ENCODE measurements at regions not wholly inside any gene's neighbourhood (a gene's known extent, or its start where the extent isn't known, plus 50 kb on each side); places are given as distances from the start of the nearest gene placed in this dataset.
"Not testable (repeated sequence)": the region's sequence is repeated elsewhere in the genome, so short reads cannot be mapped to it uniquely, and the experiment has no call there.

- Histone ChIP-seq H3K9me3 (no peaks in the 10 kb centered on the region), H3K4me1 (peaks cover 0 to 5% of the 10 kb centered on the region in 2 donors), H3K36me3 (no peaks in the 10 kb centered on the region), H3K27ac (no peak overlapping the region), H3K27me3 (no peaks in the 10 kb centered on the region), H3K4me3 (no peak overlapping the region)
- intact Hi-C loops (cut with DNase I; ENCODE audit: low total_unique reads) (no loop called here), in situ Hi-C loops (cut with MboI; ENCODE audit: low sequenced_read_pairs in 4 of 4) (no loop called here)
- no peak for TF ChIP-seq POLR2A (IDR thresholded peaks at IDR 0.05)
- DNase-seq (no peak), ATAC-seq (no peak)
Observed at GRCh38 chrX:40950546-40950945, 134.7 kb upstream of the USP9X start.

- intact Hi-C loops (cut with DNase I; ENCODE audit: low total_unique reads); DNase-seq; H3K27me3 ChIP-seq; ATAC-seq; H3K36me3 ChIP-seq; H3K4me3 ChIP-seq; H3K4me1 ChIP-seq; H3K27ac ChIP-seq; in situ Hi-C loops (cut with MboI; ENCODE audit: low sequenced_read_pairs in 4 of 4); H3K9me3 ChIP-seq: not testable (repeated sequence)
Observed at GRCh38 chrX:40951407-40951806, 133.8 kb upstream of the USP9X start.

- H3K36me3 ChIP-seq, result no peaks in the 10 kb centered on the region
- no peak for DNase-seq
- intact Hi-C loops (cut with DNase I; ENCODE audit: low total_unique reads) (no loop called here), in situ Hi-C loops (cut with MboI; ENCODE audit: low sequenced_read_pairs in 4 of 4) (no loop called here)
- no peaks in the 10 kb centered on the region for H3K27me3 ChIP-seq
- H3K27ac ChIP-seq, result no peak overlapping the region
- H3K4me1 ChIP-seq, result no peaks in the 10 kb centered on the region
- TF ChIP-seq, protein P1, sequence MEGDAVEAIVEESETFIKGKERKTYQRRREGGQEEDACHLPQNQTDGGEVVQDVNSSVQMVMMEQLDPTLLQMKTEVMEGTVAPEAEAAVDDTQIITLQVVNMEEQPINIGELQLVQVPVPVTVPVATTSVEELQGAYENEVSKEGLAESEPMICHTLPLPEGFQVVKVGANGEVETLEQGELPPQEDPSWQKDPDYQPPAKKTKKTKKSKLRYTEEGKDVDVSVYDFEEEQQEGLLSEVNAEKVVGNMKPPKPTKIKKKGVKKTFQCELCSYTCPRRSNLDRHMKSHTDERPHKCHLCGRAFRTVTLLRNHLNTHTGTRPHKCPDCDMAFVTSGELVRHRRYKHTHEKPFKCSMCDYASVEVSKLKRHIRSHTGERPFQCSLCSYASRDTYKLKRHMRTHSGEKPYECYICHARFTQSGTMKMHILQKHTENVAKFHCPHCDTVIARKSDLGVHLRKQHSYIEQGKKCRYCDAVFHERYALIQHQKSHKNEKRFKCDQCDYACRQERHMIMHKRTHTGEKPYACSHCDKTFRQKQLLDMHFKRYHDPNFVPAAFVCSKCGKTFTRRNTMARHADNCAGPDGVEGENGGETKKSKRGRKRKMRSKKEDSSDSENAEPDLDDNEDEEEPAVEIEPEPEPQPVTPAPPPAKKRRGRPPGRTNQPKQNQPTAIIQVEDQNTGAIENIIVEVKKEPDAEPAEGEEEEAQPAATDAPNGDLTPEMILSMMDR (IDR thresholded peaks at IDR 0.05 in 4 of 5, conservative IDR thresholded peaks at IDR 0.05 in 1 of 5), result no peak
- TF ChIP-seq POLR2A (IDR thresholded peaks at IDR 0.05), result no peak
- peak overlapping the region; percentile 6 to 41 (median 26) for H3K4me3 ChIP-seq
- no peaks in the 10 kb centered on the region for H3K9me3 ChIP-seq
- ATAC-seq, result no peak
Observed at GRCh38 chrX:40952855-40953254, 132.4 kb upstream of the USP9X start.

DNA sequence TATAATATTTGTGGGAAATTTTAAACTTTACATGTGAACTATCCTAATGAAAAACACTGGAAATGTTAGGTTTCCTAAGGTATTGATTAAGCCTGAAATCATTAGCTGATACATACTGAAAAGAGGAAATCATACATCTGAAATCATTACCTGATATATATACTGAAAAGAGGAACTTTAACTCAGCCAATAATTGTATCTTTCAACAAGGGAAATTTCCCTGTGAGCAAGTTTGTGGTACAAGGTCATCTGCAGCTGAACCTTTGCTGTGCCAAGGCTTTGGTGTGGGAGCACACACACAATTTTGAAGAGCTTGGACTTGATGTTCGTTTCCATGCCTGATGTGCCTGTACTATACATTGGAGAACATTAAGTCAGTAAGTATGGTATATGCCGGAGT is 131.9 kb upstream of the USP9X start:
- ATAC-seq (no peak), DNase-seq (no peak)
- no peak for TF ChIP-seq POLR2A (IDR thresholded peaks at IDR 0.05)
- TF ChIP-seq, protein P1 (IDR thresholded peaks at IDR 0.05 in 4 of 5, conservative IDR thresholded peaks at IDR 0.05 in 1 of 5), result no peak
- in situ Hi-C loops (cut with MboI; ENCODE audit: low sequenced_read_pairs in 4 of 4), result no loop called here
- Histone ChIP-seq H3K9me3 (no peaks in the 10 kb centered on the region), H3K4me1 (no peaks in the 10 kb centered on the region), H3K36me3 (no peaks in the 10 kb centered on the region), H3K4me3 (peak overlapping the region in 1 of 4 donors; percentile 41), H3K27me3 (no peaks in the 10 kb centered on the region), H3K27ac (no peak overlapping the region)
- intact Hi-C loops (cut with DNase I; ENCODE audit: low total_unique reads), result no loop called here

- Histone ChIP-seq H3K27ac (no peak overlapping the region), H3K4me3 (no peak overlapping the region), H3K4me1 (peaks cover 0 to 4% of the 10 kb centered on the region in 2 donors), H3K27me3 (no peaks in the 10 kb centered on the region), H3K9me3 (no peaks in the 10 kb centered on the region), H3K36me3 (no peaks in the 10 kb centered on the region)
- in situ Hi-C loops (cut with MboI; ENCODE audit: low sequenced_read_pairs in 4 of 4) (no loop called here), intact Hi-C loops (cut with DNase I; ENCODE audit: low total_unique reads) (no loop called here)
- DNase-seq (no peak), ATAC-seq (no peak)
- TF ChIP-seq POLR2A (IDR thresholded peaks at IDR 0.05), result no peak
- TF ChIP-seq, protein P1 (IDR thresholded peaks at IDR 0.05 in 4 of 5, conservative IDR thresholded peaks at IDR 0.05 in 1 of 5), result no peak
Observed at GRCh38 chrX:40960041-40960440, 125.2 kb upstream of the USP9X start.

GRCh38 chrX:40962793-40963407 is 122.3 kb upstream of the USP9X start:
- in situ Hi-C loops (cut with MboI; ENCODE audit: low sequenced_read_pairs in 4 of 4) (no loop called here), intact Hi-C loops (cut with DNase I; ENCODE audit: low total_unique reads) (no loop called here)

More at GRCh38 chrX:40962793-40963407, 122.3 kb upstream of the USP9X start:
- no peak overlapping the region for H3K4me3 ChIP-seq
- ATAC-seq, result no peak
- H3K9me3 ChIP-seq, result no peaks in the 10 kb centered on the region
- TF ChIP-seq, protein P1 (IDR thresholded peaks at IDR 0.05 in 4 of 5, conservative IDR thresholded peaks at IDR 0.05 in 1 of 5), result no peak
- TF ChIP-seq POLR2A (IDR thresholded peaks at IDR 0.05), result no peak
- H3K27me3 ChIP-seq, result no peaks in the 10 kb centered on the region
- peaks cover 0 to 7% of the 10 kb centered on the region in 2 donors for H3K4me1 ChIP-seq
- H3K36me3 ChIP-seq, result no peaks in the 10 kb centered on the region
- H3K27ac ChIP-seq, result no peak overlapping the region
- DNase-seq, result no peak

Data from gastrocnemius medialis (tissue), 4 donors.